Uterus (tissue), 3 donors: ENCODE measurements at regions not wholly inside any gene's neighbourhood (a gene's known extent, or its start where the extent isn't known, plus 50 kb on each side); places are given as distances from the start of the nearest gene placed in this dataset.

Experiments
- DNase-seq, 2 donors: peaks; one replicate each; pipeline ENCODE4 v3.0.0-alpha.2; 2019 to 2020
- H3K27ac ChIP-seq, 2 donors: fragments of 200-600 bp; sonication (generic); 1 replicate in 1 of 2; 2 replicates in 1 of 2; pipeline ENCODE4 v1.5.1; 2016 to 2018
- H3K27me3 ChIP-seq, 2 donors: fragments of 200-600 bp; sonication (generic); one replicate each; pipeline ENCODE4 v1.5.1; 2018 to 2019; ENCODE audit warnings: control low read depth in 1 of 2
- H3K36me3 ChIP-seq, 2 donors: fragments of 200-600 bp; sonication (generic); one replicate each; pipeline ENCODE4 v1.5.1; 2019; ENCODE audit warnings: control low read depth in 1 of 2
- H3K4me1 ChIP-seq, 2 donors: fragments of 200-600 bp; sonication (generic); one replicate each; pipeline ENCODE4 v1.5.1; 2018 to 2019; ENCODE audit warnings: control low read depth in 1 of 2
- H3K4me3 ChIP-seq, 2 donors: fragments of 200-600 bp; sonication (generic); 1 replicate in 1 of 2; 2 replicates in 1 of 2; pipeline ENCODE4 v1.5.1; 2018 to 2019; ENCODE audit warnings: mild to moderate bottlenecking in 1 of 2
- H3K9me3 ChIP-seq, 2 donors: fragments of 200-600 bp; sonication (generic); one replicate each; pipeline ENCODE4 v1.5.1; 2019; ENCODE audit warnings: control low read depth in 1 of 2
- POLR2A ChIP-seq, 2 donors: fragments of 450-650 bp; IDR thresholded peaks; one replicate each; pipeline ENCODE4 v1.6.1; 2016; ENCODE audit warnings: antibody characterized with exemption in 2 of 2, mild to moderate bottlenecking in 1 of 2, moderate library complexity in 1 of 2
- intact Hi-C: fragments of 100-400 bp; cut with DNase I; formaldehyde crosslinking; loops from one replicate; pipeline ENCODE4 v1.15.1; 2023; ENCODE audit warnings: low total_unique reads
- TF ChIP-seq, protein P1 (sequence below), 4 experiments: fragments of 200-600 bp in 2 of 4; fragments of 450-650 bp in 2 of 4; sonication (generic) in 2 of 4; IDR thresholded peaks; one replicate each; pipeline ENCODE4 v1.5.1; 2016 to 2019; ENCODE audit warnings: antibody characterized with exemption in 4 of 4, mild to moderate bottlenecking in 2 of 4, moderate library complexity in 1 of 4
- donor health status: DM: yes; HTN: yes; CAD: no.

- intact Hi-C loops = no loop called here
- Histone ChIP-seq H3K27me3 (no peaks in the 10 kb centered on the region), H3K36me3 (no peaks in the 10 kb centered on the region), H3K27ac (no peak overlapping the region), H3K4me1 (no peaks in the 10 kb centered on the region), H3K9me3 (no peaks in the 10 kb centered on the region), H3K4me3 (no peak overlapping the region)
- DNase-seq = no peak
- TF ChIP-seq, protein P1, sequence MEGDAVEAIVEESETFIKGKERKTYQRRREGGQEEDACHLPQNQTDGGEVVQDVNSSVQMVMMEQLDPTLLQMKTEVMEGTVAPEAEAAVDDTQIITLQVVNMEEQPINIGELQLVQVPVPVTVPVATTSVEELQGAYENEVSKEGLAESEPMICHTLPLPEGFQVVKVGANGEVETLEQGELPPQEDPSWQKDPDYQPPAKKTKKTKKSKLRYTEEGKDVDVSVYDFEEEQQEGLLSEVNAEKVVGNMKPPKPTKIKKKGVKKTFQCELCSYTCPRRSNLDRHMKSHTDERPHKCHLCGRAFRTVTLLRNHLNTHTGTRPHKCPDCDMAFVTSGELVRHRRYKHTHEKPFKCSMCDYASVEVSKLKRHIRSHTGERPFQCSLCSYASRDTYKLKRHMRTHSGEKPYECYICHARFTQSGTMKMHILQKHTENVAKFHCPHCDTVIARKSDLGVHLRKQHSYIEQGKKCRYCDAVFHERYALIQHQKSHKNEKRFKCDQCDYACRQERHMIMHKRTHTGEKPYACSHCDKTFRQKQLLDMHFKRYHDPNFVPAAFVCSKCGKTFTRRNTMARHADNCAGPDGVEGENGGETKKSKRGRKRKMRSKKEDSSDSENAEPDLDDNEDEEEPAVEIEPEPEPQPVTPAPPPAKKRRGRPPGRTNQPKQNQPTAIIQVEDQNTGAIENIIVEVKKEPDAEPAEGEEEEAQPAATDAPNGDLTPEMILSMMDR (IDR thresholded peaks at IDR 0.05) = no peak
- no peak for TF ChIP-seq POLR2A (IDR thresholded peaks at IDR 0.05)
Measured at GRCh38 chr17:6245301-6246177, 175.4 kb downstream of the WSCD1 start.

GRCh38 chr17:6244796-6245195, 174.6 kb downstream of the WSCD1 start:
- Histone ChIP-seq H3K27ac (no peak overlapping the region), H3K27me3 (no peaks in the 10 kb centered on the region), H3K4me1 (no peaks in the 10 kb centered on the region), H3K9me3 (no peaks in the 10 kb centered on the region), H3K4me3 (no peak overlapping the region), H3K36me3 (no peaks in the 10 kb centered on the region)
- DNase-seq = no peak
- intact Hi-C loops = no loop called here
- TF ChIP-seq, protein P1 (IDR thresholded peaks at IDR 0.05) = no peak
- no peak for TF ChIP-seq POLR2A (IDR thresholded peaks at IDR 0.05)

DNA sequence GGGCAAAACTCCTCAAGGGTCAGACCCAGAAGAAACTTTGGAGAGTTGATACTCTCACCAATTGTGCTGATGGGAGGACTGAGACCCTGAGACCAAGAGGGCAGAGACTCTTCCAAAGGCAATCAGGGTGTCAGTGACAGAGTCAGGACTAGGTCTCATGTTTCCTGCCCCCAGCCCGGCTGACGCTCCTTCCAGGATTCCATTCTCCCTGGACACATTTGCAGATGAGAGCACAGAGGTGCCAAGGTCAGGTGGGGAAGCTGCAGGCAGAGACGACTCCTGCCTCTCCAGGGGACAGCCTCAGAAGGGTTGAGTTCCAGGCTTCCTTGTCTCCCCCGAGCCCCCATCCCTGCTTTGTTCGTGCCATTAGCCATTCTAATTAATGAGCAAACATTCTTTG, 174.1 kb downstream of the WSCD1 start:
- no peaks in the 10 kb centered on the region for H3K27me3 ChIP-seq
- intact Hi-C loops = no loop called here
- H3K27ac ChIP-seq = no peak overlapping the region
- no peak overlapping the region for H3K4me3 ChIP-seq
- no peaks in the 10 kb centered on the region for H3K4me1 ChIP-seq
- DNase-seq = no peak
- no peaks in the 10 kb centered on the region for H3K9me3 ChIP-seq
- no peak for TF ChIP-seq POLR2A (IDR thresholded peaks at IDR 0.05)
- TF ChIP-seq, protein P1 (IDR thresholded peaks at IDR 0.05) = no peak
- H3K36me3 ChIP-seq = no peaks in the 10 kb centered on the region

DNA sequence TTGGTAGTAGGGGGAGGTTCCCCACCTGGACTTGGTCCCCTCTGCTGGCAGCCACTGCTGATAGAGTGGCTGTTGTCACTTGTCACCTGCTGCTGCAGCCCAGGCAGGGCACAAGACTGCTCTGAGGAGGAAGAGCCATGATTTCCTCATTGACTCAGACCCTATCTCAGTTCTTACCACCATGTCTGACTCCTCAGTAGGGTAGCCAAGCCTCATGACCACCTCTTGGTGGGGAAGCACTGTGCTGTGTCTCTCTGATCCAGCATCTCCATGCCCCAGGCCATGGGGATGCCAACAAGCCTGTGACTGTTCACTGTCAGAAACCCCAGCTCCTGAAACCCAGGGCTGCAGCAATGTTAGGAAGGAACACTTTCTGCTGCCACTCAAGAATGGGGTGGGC, 173.0 kb downstream of the WSCD1 start:
- TF ChIP-seq, protein P1 (IDR thresholded peaks at IDR 0.05) = no peak
- TF ChIP-seq POLR2A (IDR thresholded peaks at IDR 0.05) = no peak

GRCh38 chr17:6241996-6242395, 171.8 kb downstream of the WSCD1 start:
- no peak for DNase-seq
- no peaks in the 10 kb centered on the region for H3K4me1 ChIP-seq
- H3K27ac ChIP-seq = no peak overlapping the region
- intact Hi-C loops = no loop called here
- H3K36me3 ChIP-seq = no peaks in the 10 kb centered on the region
- no peak for TF ChIP-seq POLR2A (IDR thresholded peaks at IDR 0.05)
- TF ChIP-seq, protein P1 (IDR thresholded peaks at IDR 0.05) = no peak
- H3K4me3 ChIP-seq = no peak overlapping the region
- H3K9me3 ChIP-seq = no peaks in the 10 kb centered on the region
- no peaks in the 10 kb centered on the region for H3K27me3 ChIP-seq

More for the DNA sequence above, 173.0 kb downstream of the WSCD1 start:
- no peak for DNase-seq
- no peak overlapping the region for H3K27ac ChIP-seq
- H3K4me3 ChIP-seq = no peak overlapping the region
- no peaks in the 10 kb centered on the region for H3K4me1 ChIP-seq
- H3K36me3 ChIP-seq = no peaks in the 10 kb centered on the region
- no peaks in the 10 kb centered on the region for H3K27me3 ChIP-seq
- intact Hi-C loops = no loop called here
- no peaks in the 10 kb centered on the region for H3K9me3 ChIP-seq
